Activated CD4-positive, alpha-beta memory T cell treated with anti-CD3 and anti-CD28 coated beads for 36 hours (primary cell): ENCODE measurements at regions not wholly inside any gene's neighbourhood (a gene's known extent, or its start where the extent isn't known, plus 50 kb on each side); places are given as distances from the start of the nearest gene placed in this dataset.
"Not testable (repeated sequence)": the region's sequence is repeated elsewhere in the genome, so short reads cannot be mapped to it uniquely, and the experiment has no call there.

Experiments used
- CTCF ChIA-PET: fragments of 350-600 bp; sonication (Branson Sonifier 250); formaldehyde crosslinking; loops from one replicate; lab custom pipeline; 2021; ENCODE audit warnings: antibody characterized with exemption, inconsistent platforms; lab: Charles Lee
- POLR2A ChIA-PET: fragments of 350-600 bp; sonication (Branson Sonifier 250); formaldehyde crosslinking; loops from one replicate; lab custom pipeline; 2021; ENCODE audit warnings: antibody characterized with exemption; lab: Charles Lee
- DNase-seq: peaks from one replicate; pipeline ENCODE4 v3.0.0-alpha.2; 2020
- H3K27ac Mint-ChIP-seq: one replicate; pipeline ENCODE4 v1.8.0; 2021; ENCODE audit warnings: mixed read lengths
- H3K27me3 Mint-ChIP-seq: one replicate; pipeline ENCODE4 v1.8.0; 2021; ENCODE audit warnings: mixed read lengths
- H3K36me3 Mint-ChIP-seq: one replicate; pipeline ENCODE4 v1.8.0; 2021; ENCODE audit warnings: mixed read lengths
- H3K4me1 Mint-ChIP-seq: one replicate; pipeline ENCODE4 v1.8.0; 2021; ENCODE audit warnings: low read depth, mixed read lengths
- H3K4me3 Mint-ChIP-seq: one replicate; pipeline ENCODE4 v1.8.0; 2021; ENCODE audit warnings: mild to moderate bottlenecking, mixed read lengths
- H3K9me3 Mint-ChIP-seq: one replicate; pipeline ENCODE4 v1.8.0; 2021; ENCODE audit warnings: mixed read lengths
- intact Hi-C: fragments of 100-400 bp; cut with micrococcal nuclease; formaldehyde crosslinking; loops from one replicate; pipeline ENCODE4 v1.15.1; 2023

DNA sequence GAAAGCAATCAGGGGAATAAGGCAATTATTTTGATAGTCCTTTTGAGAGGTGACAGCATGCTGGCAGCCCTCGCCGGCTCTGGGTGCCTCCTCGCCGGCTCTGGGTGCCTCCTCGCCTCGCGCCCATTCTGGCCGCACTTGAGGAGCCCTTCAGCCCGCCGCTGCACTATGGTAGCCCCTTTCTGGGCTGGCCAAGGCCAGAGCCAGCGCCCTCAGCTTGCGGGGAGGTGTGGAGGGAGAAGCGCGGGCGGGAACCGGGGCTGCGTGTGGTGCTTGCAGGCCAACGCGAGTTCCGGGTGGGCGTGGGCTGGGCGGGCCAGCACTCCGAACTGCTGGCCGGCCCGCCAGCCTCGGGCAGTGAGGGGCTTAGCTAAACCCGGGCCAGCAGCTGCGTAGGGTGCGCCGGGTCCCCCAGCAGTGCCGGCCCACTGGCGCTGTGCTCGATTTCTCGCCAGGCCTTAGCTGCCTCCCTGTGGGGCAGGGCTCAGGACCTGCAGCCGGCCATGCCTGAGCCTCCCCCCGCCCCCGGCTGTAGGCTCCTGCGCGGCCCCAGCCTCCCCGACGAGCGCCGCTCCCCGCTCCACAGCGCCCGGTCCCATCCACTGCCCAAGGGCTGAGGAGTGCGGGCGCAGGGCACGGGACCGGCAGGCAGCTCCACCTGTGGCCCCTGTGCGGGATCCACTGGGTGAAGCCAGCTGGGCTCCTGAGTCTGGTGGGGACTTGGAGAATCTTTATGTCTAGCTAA lies 193.5 kb downstream of the ADCYAP1 start:
- H3K4me1 Mint-ChIP-seq, H3K27me3 Mint-ChIP-seq, CTCF ChIA-PET, H3K36me3 Mint-ChIP-seq, intact Hi-C loops, DNase-seq, POLR2A ChIA-PET, H3K9me3 Mint-ChIP-seq, H3K4me3 Mint-ChIP-seq, H3K27ac Mint-ChIP-seq: not testable (repeated sequence)

DNA sequence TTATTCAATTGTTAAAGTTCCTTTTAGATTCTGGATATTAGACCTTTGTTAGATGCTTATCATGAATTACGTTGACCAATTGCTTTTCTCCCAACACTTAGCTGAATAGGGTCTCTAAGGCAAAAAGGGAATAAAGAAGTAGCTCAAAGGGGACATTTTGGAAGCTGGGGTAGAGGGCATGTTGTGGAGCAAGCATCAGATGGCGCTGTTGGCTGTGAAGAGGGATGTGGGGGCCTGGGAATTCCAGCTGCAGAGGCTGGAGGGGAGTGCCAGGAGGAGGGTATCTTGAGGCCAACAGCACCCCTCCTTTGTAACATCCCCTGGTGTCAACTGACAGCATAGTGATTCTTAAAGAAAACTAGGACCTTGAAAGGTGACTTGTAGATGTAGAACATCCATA lies 198.2 kb downstream of the ADCYAP1 start:
- Mint-ChIP-seq H3K9me3 (no peaks in the 10 kb centered on the region), H3K4me3 (no peak overlapping the region), H3K4me1 (no peaks in the 10 kb centered on the region), H3K27me3 (no peaks in the 10 kb centered on the region), H3K36me3 (no peaks in the 10 kb centered on the region), H3K27ac (no peak overlapping the region)
- DNase-seq, result no peak
- POLR2A ChIA-PET, result no interaction called here
- CTCF ChIA-PET, result no interaction called here
- intact Hi-C loops, result no loop called here

DNA sequence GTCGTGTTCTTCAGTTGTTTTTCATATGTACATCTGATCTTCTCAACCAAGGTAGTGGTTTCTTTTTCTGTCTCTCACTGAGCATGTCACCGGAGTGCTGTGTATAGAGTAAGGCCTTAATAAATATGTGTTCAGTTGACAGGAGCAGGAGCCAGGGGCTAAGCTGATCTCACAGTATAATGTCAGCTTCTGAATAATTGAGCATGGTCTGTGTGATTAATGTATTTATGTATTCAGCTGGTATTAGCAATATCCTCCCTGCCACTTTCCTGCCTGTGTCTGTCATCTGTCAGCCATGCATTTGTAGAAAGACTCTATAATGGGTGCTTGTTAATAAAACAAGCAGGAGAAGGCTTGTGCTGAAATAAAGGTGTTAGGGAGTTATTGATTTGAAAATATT lies 198.9 kb downstream of the ADCYAP1 start:
- Mint-ChIP-seq H3K4me1 (no peaks in the 10 kb centered on the region), H3K27ac (no peak overlapping the region), H3K9me3 (no peaks in the 10 kb centered on the region), H3K4me3 (no peak overlapping the region), H3K36me3 (no peaks in the 10 kb centered on the region), H3K27me3 (no peaks in the 10 kb centered on the region)
- ChIA-PET CTCF (no interaction called here), POLR2A (no interaction called here)
- DNase-seq, result no peak
- intact Hi-C loops, result no loop called here

DNA sequence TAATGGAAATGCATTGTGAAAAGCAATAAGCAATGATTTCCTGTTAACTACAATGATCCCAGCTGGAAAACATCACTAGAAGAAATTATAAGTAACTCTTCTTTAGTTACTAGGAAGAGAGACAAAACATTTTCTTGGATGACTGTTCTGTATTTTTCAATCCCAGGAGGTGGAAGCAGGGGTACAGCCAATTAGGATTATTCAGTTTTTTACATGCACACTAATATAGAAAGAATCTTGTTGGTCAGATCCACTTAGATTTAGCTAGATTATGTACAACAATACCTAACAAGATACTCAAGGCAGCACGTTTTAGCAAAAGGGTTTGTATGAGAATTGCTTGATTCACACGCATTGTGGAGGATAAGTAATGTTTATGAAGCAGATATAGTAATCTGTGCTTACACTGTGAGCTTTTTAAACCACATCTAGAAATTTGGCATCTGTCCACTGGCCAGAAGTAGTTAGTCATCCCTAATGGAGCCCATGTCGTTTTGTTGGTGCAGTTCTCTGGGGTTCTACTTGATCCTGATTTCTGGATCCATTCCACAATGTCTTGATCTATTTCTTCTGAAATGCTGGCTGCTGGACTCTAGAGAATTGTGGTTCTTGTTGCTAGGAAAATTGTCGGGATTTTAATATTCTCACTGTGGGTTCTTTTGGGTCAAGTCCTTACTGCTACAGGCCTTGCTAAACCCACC lies 199.7 kb downstream of the ADCYAP1 start:
- H3K27ac Mint-ChIP-seq, result no peak overlapping the region
- no peaks in the 10 kb centered on the region for H3K27me3 Mint-ChIP-seq
- H3K4me3 Mint-ChIP-seq, result no peak overlapping the region
- H3K9me3 Mint-ChIP-seq, result no peaks in the 10 kb centered on the region
- no peaks in the 10 kb centered on the region for H3K4me1 Mint-ChIP-seq
- DNase-seq, result no peak
- intact Hi-C loops, result no loop called here
- ChIA-PET CTCF (no interaction called here), POLR2A (no interaction called here)
- H3K36me3 Mint-ChIP-seq, result no peaks in the 10 kb centered on the region

DNA sequence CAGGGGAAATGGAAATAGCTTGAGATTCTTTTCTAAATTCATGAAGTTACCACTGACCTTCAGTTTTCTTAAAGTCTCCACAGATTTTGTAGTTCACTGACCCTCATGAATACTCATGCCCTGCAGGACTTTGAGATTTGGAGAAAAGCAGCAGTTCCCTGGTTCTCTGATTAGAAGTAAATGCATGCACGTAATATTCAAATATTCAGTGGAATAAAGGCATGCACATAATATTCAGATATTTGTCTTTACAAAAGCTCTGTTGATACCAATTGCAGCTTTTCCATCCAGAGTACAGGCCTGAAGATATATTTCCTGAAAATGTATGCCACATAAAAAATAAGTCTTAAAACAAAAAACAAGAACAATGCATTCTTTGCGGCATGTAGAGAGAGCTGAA lies 219.8 kb downstream of the ADCYAP1 start:
- no peak for DNase-seq
- POLR2A ChIA-PET, result no interaction called here
- Mint-ChIP-seq H3K36me3 (no peaks in the 10 kb centered on the region), H3K4me3 (no peak overlapping the region), H3K4me1 (no peaks in the 10 kb centered on the region), H3K27ac (no peak overlapping the region), H3K9me3 (no peaks in the 10 kb centered on the region), H3K27me3 (no peaks in the 10 kb centered on the region)
- intact Hi-C loops, result no loop called here
- CTCF ChIA-PET, result no interaction called here

DNA sequence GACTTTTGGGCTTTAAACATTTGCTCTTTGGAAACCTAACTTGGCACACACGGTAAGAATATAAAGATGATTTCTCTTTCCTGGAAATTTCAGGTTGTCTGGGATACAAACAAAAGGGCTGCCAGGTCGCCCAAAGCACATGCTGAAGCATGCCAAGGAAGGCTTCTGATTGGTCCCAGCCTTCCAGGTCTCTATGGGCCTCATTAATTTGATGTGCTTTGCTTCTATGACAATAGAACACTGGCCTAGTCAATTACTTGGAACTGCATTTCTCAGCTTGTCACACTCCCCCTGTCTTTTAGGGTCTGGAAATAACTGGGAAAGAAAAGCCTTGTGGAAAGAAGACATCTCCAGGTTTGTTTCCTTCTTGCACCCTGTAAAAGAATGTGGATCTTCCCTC lies 228.9 kb downstream of the ADCYAP1 start:
- CTCF ChIA-PET, result no interaction called here
- H3K9me3 Mint-ChIP-seq, result peaks cover 6% of the 10 kb centered on the region
- intact Hi-C loops, result no loop called here

DNA sequence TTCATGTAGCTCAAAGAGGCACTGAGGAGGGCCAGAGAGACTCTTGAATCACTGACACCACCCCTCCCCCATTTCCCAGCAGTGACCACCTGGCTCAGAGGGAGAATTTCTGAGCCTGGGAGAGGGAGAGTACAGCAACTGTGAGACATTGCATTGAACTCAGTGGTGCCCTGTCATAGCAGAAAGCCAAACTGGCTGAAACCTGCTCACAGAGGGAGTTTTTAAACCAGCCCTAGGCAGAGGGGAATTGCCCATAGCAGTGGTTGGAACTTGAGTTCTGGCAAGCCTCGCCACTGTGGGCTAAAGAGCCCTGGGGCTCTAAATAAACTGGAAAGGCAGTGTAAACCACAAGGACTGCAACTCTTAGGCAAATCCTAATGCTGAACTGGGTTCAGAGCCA lies 243.1 kb downstream of the ADCYAP1 start:
- intact Hi-C loops, result no loop called here

More for the DNA sequence above, 228.9 kb downstream of the ADCYAP1 start:
- H3K4me3 Mint-ChIP-seq, result no peak overlapping the region
- H3K27me3 Mint-ChIP-seq, result no peaks in the 10 kb centered on the region
- no peaks in the 10 kb centered on the region for H3K4me1 Mint-ChIP-seq
- no peak overlapping the region for H3K27ac Mint-ChIP-seq
- POLR2A ChIA-PET, result no interaction called here
- DNase-seq, result no peak
- no peaks in the 10 kb centered on the region for H3K36me3 Mint-ChIP-seq

DNA sequence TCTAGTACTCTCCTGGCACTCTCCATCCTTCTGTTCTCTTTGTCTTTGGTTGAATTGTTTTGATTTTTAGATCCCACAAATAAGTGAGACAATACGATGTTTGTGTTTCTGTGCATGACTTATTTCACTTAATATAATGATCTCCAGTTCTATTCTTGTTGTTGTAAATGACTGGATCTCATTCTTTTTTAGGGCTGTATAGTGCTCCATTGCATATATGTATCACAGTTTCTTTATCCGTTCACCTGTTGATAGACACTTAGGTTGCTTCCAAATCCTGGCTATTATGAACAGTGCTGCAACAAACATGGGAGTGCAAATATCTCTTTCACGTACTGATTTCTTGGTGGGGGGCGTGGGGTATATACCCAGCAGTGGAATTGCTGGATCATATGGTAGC lies 245.0 kb downstream of the ADCYAP1 start:
- Mint-ChIP-seq H3K36me3 (no peaks in the 10 kb centered on the region), H3K4me3 (no peak overlapping the region), H3K4me1 (no peaks in the 10 kb centered on the region), H3K9me3 (peaks cover 10% of the 10 kb centered on the region), H3K27me3 (no peaks in the 10 kb centered on the region), H3K27ac (no peak overlapping the region)
- POLR2A ChIA-PET, result no interaction called here
- CTCF ChIA-PET, result no interaction called here
- intact Hi-C loops, result no loop called here
- no peak for DNase-seq

More for the DNA sequence above, 243.1 kb downstream of the ADCYAP1 start:
- no peak for DNase-seq
- no peak overlapping the region for H3K27ac Mint-ChIP-seq
- no peaks in the 10 kb centered on the region for H3K27me3 Mint-ChIP-seq
- H3K9me3 Mint-ChIP-seq, result peaks cover 28% of the 10 kb centered on the region
- no peaks in the 10 kb centered on the region for H3K4me1 Mint-ChIP-seq
- CTCF ChIA-PET, result interaction anchor here (0.7 kb wide), 1 partner anchor 29 kb away, joined by 3 read pairs; no protein-coding TSS in a partner anchor
- H3K36me3 Mint-ChIP-seq, result no peaks in the 10 kb centered on the region
- no peak overlapping the region for H3K4me3 Mint-ChIP-seq
- POLR2A ChIA-PET, result no interaction called here

DNA sequence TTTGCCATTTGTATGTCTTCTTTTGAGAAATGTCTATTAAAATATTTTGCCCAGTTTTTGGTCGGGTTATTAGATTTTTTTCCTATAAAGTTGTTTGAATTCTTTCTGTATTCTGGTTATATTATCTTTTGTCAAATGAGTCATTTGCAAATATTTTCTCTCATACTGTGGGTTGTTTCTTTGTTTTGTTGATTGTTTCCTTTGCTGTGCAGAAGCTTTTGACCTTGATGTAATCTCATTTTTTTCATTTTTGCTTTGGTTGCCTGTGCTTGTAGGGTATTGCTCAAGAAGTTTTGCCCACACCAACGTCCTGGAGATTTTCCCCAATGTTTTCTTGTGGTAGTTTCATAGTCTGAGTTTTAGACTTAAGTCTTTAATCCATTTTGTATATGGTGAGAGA lies 245.7 kb downstream of the ADCYAP1 start:
- DNase-seq, result no peak
- Mint-ChIP-seq H3K27me3 (no peaks in the 10 kb centered on the region), H3K4me1 (no peaks in the 10 kb centered on the region), H3K27ac (no peak overlapping the region), H3K9me3 (peaks cover 10% of the 10 kb centered on the region), H3K4me3 (no peak overlapping the region), H3K36me3 (no peaks in the 10 kb centered on the region)
- ChIA-PET POLR2A (no interaction called here), CTCF (no interaction called here)
- intact Hi-C loops, result no loop called here

DNA sequence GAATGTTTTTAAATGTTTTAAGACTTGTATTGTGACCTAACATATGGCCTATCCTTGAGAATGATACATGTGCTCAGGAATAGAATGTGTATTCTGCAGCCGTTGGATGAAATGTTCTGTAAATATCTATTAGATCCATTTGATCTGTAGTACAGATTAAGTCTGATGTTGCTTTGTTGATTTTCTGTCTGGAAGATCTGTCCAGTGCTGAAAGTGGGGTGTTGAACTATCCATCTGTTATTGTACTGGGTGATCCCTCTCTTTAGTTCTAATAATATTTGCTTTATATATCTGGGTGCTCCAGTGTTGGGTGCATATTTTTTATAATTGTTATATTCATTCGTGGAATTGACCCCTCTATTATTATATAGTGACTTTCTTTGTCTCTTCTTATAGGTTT lies 248.3 kb downstream of the ADCYAP1 start:
- intact Hi-C loops, DNase-seq, H3K36me3 Mint-ChIP-seq, H3K27me3 Mint-ChIP-seq, H3K4me1 Mint-ChIP-seq, POLR2A ChIA-PET, H3K9me3 Mint-ChIP-seq, H3K4me3 Mint-ChIP-seq, CTCF ChIA-PET, H3K27ac Mint-ChIP-seq: not testable (repeated sequence)

DNA sequence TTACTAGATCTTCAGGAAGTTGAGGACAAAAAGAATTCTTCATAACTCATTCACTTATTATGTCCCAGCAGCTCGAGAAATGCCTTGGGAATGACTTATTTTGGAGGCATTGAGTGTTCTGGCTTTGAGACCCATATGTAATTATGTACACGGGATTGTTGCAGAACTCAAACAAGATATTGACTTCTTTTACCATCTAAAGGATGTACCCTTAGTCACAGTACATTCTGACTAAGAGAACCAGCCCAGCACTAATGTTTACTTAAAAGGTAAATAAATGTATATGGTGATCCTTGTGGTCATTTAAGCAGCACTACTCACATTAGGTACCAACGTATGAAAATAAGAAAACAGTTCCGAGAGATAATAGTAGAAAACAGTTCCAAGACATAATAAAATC lies 268.9 kb downstream of the ADCYAP1 start:
- no peaks in the 10 kb centered on the region for H3K36me3 Mint-ChIP-seq
- intact Hi-C loops, result no loop called here
- POLR2A ChIA-PET, result no interaction called here
- no peak overlapping the region for H3K4me3 Mint-ChIP-seq
- H3K27ac Mint-ChIP-seq, result no peak overlapping the region
- H3K4me1 Mint-ChIP-seq, result no peaks in the 10 kb centered on the region
- H3K9me3 Mint-ChIP-seq, result peaks cover 4% of the 10 kb centered on the region
- DNase-seq, result no peak
- H3K27me3 Mint-ChIP-seq, result no peaks in the 10 kb centered on the region
- CTCF ChIA-PET, result no interaction called here

DNA sequence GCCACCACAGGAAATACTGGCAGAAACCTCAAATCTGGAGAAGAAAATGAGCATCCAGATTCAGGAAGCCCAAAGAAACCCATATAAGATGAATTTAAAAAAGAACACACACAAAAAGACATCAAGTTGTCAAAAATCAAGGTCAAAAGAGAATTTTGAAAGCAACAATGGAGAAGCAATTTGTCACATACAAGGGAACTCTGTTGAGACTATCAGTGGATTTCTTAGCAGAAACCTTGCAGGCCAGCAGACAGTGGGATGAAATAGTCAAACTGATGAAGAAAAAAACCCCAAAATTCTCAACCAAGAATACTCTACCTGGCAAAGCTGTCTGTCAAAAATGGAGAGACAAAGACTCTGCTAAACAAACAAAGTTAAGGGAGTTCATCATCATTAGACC lies 272.6 kb downstream of the ADCYAP1 start:
- ChIA-PET CTCF (interaction anchor here (0.6 kb wide), 1 partner anchor 29 kb away, joined by 3 read pairs; no protein-coding TSS in a partner anchor), POLR2A (no interaction called here)
- H3K4me3 Mint-ChIP-seq, result no peak overlapping the region
- no peaks in the 10 kb centered on the region for H3K4me1 Mint-ChIP-seq
- peaks cover 9% of the 10 kb centered on the region for H3K9me3 Mint-ChIP-seq
- H3K27ac Mint-ChIP-seq, result no peak overlapping the region
- no peaks in the 10 kb centered on the region for H3K36me3 Mint-ChIP-seq
- no peaks in the 10 kb centered on the region for H3K27me3 Mint-ChIP-seq
- intact Hi-C loops, result no loop called here
- no peak for DNase-seq

DNA sequence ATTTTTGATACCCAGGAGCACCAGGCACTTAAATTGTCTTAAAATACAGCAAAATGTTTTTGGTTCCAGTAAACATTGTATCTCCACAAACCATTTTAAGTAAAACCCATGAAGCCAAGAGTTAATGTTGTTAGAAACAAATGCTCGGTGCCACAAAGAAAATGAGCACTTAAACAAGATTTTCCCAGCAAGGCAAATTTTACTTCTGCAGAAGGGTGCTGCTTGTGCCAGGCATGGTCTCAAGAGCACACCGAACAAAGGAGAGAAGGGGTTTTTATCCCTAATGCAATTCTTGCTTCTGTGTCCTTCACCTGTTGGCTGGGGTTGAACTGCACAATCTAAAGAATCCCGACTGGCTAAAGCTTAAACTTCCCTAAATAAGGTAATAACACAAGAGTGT lies 286.7 kb downstream of the ADCYAP1 start:
- no peaks in the 10 kb centered on the region for H3K4me1 Mint-ChIP-seq
- H3K36me3 Mint-ChIP-seq, result no peaks in the 10 kb centered on the region
- ChIA-PET POLR2A (no interaction called here), CTCF (no interaction called here)
- no peak overlapping the region for H3K4me3 Mint-ChIP-seq
- no peak for DNase-seq
- intact Hi-C loops, result no loop called here
- H3K27ac Mint-ChIP-seq, result no peak overlapping the region
- H3K9me3 Mint-ChIP-seq, result peaks cover 17% of the 10 kb centered on the region
- no peaks in the 10 kb centered on the region for H3K27me3 Mint-ChIP-seq
